Middle frontal gyrus (tissue), 1 donor: ENCODE measurements at regions not wholly inside any gene's neighbourhood (a gene's known extent, or its start where the extent isn't known, plus 50 kb on each side); places are given as distances from the start of the nearest gene placed in this dataset.

ENCODE experiments used
- DNase-seq: peaks from one replicate; pipeline ENCODE4 v3.0.0-alpha.2; 2015; ENCODE audit warnings: low spot score; ENCODE audit errors: extremely low spot score

DNA sequence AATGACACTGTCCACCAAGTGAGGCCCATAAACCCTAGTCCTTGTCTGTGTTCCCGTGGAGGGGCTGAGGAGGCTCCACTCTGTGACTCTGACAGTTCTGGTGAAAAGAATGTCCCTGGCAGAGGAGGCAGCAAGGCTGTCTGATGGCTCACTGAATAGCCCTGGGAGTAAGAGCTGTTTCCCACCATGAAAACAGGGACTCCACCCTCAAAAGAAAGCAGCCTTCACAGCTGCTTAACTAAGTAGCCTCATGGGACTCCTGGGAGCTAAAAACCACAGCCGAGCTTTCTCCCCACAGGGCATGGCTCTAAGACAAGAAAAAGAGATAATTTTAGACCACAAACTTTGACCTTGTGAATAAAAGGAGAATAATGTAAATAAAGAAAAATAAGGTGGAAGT is 135.1 kb upstream of the FRY start:
- DNase-seq: no peak

GRCh38 chr13:31898378-31899071 is 133.0 kb upstream of the FRY start:
- DNase-seq: no peak

DNA sequence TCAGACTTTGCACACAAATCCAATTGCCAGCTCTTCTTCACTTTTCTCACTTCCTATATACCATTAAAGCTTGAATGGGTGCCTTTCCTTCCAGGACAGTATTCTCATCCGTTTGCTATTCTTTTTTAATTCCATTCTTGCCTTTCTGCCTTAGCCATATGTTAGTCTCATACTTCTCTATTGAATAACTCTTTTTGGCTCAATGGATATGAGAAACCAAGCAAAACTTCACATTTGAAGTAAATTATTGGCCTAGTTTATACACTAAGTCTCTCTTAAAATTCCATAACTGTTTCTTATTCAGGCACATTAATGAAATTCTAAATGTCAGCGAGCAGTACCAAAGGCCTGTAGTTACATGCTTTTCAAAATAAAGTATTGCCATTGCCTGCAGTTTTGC is 129.6 kb upstream of the FRY start:
- no peak for DNase-seq

GRCh38 chr13:31903111-31903815 is 128.3 kb upstream of the FRY start:
- no peak for DNase-seq

GRCh38 chr13:31904941-31905824 is 126.4 kb upstream of the FRY start:
- no peak for DNase-seq

DNA sequence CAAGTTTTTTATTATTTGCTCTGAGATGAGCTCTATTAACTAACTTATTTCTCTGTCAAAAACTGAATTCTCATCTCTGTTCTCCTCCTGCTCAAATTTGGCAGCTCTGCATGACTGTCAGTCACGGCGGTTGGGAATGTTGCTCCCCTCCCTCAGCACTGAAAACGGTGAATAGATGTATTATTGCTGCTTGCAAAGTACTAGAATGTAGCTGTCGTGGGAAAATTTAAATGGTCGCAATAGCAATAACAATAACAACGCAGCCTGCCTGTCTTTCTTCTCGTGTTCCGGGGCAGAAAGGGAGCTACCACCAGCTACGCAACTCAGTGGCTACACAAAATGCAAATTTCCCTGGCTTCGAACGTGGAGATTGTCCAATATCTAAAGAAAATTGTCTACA is 125.6 kb upstream of the FRY start:
- no peak for DNase-seq

DNA sequence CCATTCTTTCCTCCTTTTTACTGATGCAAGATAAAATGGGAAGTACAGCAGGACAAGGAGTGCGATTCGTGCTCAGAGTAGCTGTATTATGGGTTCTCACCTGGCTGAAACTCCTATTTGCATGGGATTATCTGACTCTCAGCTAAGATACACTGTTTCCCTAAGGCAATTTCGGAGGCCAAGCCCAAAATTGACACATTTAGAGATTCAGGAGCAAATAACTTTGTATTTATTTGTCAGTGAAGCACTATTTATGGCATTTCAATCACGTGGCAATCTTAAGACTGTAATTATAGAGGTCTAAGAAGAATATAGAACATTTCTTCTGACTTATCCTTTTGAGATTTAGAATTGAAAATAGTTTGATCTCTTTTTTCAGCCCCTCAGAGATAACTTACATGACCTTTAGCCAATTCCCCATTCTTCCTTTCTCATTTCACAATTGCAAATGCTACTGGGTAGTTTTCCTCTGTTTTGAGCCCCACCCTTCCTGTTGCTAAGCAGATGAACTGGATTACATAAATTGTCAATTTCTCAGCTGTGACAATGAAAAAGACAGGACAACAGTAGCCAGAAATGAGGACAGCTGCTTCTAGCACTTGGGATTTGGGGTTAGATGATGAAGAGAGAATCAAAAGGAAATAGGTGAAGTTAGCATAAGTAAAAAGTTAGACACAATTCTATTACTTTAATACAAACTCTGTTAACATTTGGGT is 122.7 kb upstream of the FRY start:
- DNase-seq: no peak

DNA sequence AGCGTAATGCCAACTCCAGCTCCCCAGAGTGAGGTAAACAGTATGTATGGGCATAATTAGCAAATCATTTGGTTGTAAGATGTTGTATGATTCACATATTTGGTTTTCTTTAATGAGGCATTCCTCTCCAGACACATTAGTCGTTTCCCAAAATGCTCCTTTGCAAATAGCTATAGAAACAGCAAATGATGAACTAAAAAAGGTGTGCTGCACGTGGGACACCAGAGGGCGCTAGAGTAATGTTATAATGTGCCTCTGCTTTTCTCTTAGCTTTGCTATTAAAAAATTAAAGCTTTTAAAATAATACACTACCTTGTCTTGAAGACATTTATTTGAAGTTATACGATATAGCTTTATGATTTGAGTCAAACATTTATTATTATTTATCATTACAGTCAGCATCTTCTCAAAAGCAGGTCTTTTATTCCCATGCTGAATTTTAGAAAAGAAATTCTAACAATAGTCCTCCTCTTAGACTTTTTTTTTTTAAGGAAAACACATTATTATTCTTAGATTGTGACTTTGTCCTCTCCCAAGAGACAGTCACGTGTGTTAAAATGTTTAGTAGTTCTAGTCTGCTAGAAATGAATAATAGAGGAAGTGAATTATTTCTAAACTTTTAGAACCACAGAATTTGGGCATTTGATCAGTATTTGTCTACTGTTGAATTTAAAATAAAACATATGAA is 121.6 kb upstream of the FRY start:
- DNase-seq: peak; percentile 50

DNA sequence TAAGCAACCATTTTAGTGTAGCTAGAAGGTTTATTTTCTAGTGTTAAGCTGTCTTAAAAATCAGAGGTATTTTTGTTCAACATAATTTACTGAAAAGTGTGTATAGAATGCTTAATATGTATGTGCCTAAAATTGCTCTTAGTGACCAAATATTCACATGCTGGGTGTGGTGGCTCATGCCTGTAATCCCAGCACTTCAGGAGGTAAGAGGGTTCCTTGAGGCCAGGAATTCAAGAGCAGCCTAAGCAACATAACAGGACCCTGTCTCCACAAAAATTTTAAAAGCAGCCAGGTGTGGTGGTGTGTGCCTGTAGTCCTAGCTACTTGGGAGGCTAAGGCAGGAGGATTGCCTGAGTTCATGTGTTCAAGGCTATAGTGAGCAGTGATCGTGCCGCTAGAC is 120.9 kb upstream of the FRY start:
- DNase-seq: no peak

- no peak for DNase-seq
These were observed 118.8 kb upstream of the FRY start for GRCh38 chr13:31912647-31913401.

DNA sequence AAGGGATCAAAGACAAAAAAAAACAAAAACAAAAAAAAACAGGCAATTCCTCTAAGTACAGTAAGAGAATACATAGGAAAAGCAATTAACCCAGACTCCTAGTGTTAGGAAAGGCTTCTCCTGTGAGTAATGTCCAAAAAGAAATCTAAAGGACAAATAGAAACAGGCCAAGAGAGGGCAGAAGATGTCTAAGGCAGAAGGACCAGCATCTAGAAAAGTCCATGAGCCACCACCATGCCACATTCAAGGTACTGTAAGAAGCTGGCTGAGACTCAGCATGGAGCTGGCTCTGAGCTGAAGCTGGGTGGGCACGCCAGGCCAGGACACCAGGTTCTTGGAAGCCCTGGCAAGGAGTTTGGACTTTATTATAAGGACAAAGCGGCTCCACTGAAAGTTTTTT is 118.1 kb upstream of the FRY start:
- DNase-seq: no peak

DNA sequence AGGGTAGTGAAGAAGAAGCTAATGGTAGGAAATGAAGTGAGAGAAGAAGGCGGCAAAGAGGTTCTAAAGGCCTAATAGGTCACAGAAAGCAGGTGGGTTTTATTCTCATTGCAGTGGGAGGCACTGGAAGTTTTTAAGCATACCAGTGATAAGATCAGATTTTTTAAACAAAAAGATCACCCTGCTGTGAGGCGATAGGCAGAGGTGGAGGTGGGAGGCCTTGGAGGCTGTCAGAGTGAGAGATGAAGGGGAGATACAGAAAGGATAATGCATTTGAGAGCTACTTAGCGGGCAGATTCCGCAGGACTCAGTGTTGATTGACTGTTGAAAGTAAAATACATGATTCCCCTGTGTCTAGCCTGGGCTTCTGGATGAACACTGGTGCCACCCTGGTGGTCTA is 116.7 kb upstream of the FRY start:
- DNase-seq: no peak

DNA sequence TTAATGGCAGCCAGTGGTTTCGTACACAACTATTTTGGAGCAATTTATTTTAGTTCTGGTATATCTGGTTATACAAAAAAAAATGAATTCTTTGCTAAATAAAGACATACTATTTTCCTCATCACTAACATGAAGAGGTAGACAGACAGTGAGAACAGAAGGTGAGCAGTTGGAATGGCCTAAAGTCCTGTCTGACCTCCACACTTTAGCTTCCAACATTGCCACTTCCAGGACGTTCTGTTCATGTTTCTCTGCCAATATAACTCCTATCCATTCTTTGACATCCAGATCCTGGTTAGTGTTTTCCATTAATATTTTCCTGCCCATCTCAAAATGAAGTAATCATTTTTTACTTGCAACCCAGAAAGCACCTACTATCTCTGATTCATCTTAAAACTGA is 112.9 kb upstream of the FRY start:
- DNase-seq: no peak

DNA sequence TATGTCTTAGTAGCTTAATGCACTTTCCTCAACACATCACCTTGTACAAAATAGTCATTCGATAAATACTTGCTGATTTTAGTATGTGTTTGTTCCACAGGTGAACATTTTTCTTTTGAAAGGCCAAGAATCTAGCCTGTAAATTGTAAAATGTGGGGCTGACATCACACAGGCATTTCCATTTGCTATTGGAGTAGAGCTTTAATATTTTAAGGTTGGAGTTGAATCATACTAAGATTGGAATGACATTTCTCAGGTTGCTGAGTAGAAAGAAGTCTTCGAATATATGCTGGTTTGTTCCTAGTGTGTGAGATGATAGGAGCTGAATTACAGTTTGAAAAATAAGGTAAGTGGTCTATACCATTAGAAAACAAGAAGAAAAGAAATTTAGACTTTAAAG is 112.3 kb upstream of the FRY start:
- DNase-seq: no peak

DNA sequence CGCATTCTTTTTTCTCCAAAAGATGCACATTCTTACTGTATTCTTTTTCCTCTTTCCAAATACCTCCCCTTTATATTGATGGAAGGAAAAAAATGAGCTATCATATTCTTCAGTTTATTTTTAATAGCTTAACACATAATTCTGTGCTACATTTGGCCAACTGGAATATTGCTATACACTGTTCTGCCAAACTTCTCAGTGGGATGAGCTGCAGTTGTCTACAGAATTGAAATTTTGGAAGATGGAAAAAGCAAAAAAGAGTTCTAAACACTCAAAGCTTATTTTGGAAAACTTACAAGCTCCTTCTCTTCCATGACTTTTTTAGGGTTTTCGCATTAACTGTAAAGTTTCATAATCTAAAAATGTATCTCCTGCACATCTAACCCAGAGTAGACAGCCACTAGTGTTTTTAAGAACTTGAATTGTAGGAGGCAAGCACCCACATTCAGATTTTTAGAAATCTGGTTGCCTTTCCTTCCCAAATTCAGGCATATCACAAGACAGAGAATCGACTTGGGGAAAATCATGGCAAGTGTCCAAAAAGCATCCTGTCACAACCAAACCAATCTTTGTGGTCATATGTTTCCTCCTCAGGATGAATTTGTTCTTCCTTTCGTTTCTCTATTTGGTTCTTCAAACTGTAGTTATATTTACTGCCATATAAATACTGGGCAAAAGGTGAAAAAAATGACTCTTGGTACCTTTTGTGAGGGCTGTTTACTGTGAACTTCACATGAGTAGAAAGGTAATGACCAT is 111.4 kb upstream of the FRY start:
- no peak for DNase-seq

GRCh38 chr13:31920727-31921100 is 110.9 kb upstream of the FRY start:
- no peak for DNase-seq

DNA sequence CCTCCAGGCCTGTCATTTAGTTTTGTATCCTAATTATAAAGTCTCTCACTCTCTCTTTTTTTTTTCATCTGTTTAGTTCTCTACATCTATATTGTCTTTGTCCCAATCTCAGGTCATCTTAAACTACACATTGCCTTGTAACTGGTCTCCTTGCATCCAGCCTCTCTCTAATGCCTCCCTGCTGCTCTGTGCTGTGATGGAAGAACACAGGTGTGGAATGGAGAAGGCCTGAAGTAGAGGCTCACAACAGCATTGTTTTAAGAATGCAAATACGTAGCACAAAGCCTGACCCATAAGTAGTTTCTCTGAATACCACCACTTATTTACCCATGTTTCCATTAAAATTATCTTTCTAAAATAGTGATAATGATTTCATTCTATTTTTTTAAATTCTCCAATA is 108.8 kb upstream of the FRY start:
- DNase-seq: no peak

DNA sequence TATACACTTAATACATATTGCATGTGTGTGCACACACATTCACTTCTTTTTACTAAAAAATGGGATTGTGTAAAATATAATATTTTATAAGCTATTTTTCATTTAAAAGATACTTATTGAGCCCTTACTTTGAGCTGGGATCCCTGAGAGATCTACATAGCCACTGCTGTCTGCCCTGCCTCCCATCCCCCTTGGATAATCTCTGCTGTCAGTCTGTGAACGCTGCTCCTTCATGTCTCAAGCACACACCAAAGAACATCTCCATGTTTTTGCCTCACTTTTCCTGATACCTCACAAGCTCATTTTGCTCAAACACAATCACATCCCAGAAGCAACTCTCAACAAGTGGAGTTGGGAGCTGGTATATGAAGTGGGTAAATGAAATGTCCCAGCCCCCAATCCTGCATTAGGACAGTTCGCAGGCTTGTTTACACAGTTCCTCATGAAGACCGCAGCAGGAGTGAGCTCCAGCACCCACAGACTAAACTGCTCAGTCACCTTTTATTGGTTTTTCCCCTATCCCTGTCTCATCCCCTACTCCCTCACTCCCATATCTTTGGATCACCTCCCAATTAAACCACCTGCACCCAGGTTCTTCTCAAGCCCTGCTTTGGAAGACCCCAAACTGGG is 108.3 kb upstream of the FRY start:
- DNase-seq: no peak

- DNase-seq: no peak
These were observed 106.5 kb upstream of the FRY start for GRCh38 chr13:31925079-31925478.
